ENCODE measurements at regions not wholly inside any gene's neighbourhood (a gene's known extent, or its start where the extent isn't known, plus 50 kb on each side); places are given as distances from the start of the nearest gene placed in this dataset.

GRCh38 chr19:31742249-31742648 is 393.0 kb upstream of the TSHZ3 start:
- DNase-seq (ENCODE audit: low spot score) (no peak), FAIRE-seq (no peak), ATAC-seq (no peak)
- Histone ChIP-seq H3K27me3 (ENCODE audit: control insufficient read depth in 1 of 2, insufficient read depth in 2 of 2, low read length in 2 of 2) (no peaks in the 10 kb centered on the region), H3K9ac (ENCODE audit: insufficient read depth, low read depth, low read length) (no peak overlapping the region), H3K79me2 (ENCODE audit: insufficient read depth, low read length) (no peaks in the 10 kb centered on the region), H4K20me1 (ENCODE audit: insufficient read depth, low read length) (no peaks in the 10 kb centered on the region), H2AFZ (ENCODE audit: low read length) (no peak overlapping the region), H3K9me3 (ENCODE audit: low read length) (peaks cover 86% of the 10 kb centered on the region), H3K4me2 (ENCODE audit: low read depth, low read length) (no peak overlapping the region), H3K36me3 (replicated peaks in 1 of 2; ENCODE audit: control insufficient read depth in 1 of 2, insufficient read depth in 2 of 2, low read length in 2 of 2) (no peaks in the 10 kb centered on the region), H3K27ac (ENCODE audit: extremely low read length, insufficient read depth, low read length) (no peak overlapping the region), H3K4me1 (ENCODE audit: insufficient read depth, low read length) (no peaks in the 10 kb centered on the region), H3K4me3 (replicated peaks in 1 of 3; ENCODE audit: insufficient read depth in 1 of 3, low read depth in 2 of 3, low read length in 3 of 3) (no peak overlapping the region)
- CTCF ChIA-PET (ENCODE audit: low intra/inter-chr PET ratio, low total read pairs) = no interaction called here
- 50% methylated on average over 5 of the region's 5 CpGs for WGBS (ENCODE audit: low lambda C conversion rate)
- POLR2A ChIA-PET = no interaction called here
- no TSS peak for BruUV-seq (replicated peaks)
- no peak for TF ChIP-seq EHMT2 (IDR thresholded peaks at IDR 0.05; ENCODE audit: borderline replicate concordance, low read depth, low read length)
- TF ChIP-seq BRCA1 (CRISPR knock-in tag; IDR thresholded peaks at IDR 0.05) = no peak
- no peak for TF ChIP-seq ZNF883 (CRISPR knock-in tag; IDR thresholded peaks at IDR 0.05; ENCODE audit: not compliant biosample characterization)
- TF ChIP-seq, protein P1, sequence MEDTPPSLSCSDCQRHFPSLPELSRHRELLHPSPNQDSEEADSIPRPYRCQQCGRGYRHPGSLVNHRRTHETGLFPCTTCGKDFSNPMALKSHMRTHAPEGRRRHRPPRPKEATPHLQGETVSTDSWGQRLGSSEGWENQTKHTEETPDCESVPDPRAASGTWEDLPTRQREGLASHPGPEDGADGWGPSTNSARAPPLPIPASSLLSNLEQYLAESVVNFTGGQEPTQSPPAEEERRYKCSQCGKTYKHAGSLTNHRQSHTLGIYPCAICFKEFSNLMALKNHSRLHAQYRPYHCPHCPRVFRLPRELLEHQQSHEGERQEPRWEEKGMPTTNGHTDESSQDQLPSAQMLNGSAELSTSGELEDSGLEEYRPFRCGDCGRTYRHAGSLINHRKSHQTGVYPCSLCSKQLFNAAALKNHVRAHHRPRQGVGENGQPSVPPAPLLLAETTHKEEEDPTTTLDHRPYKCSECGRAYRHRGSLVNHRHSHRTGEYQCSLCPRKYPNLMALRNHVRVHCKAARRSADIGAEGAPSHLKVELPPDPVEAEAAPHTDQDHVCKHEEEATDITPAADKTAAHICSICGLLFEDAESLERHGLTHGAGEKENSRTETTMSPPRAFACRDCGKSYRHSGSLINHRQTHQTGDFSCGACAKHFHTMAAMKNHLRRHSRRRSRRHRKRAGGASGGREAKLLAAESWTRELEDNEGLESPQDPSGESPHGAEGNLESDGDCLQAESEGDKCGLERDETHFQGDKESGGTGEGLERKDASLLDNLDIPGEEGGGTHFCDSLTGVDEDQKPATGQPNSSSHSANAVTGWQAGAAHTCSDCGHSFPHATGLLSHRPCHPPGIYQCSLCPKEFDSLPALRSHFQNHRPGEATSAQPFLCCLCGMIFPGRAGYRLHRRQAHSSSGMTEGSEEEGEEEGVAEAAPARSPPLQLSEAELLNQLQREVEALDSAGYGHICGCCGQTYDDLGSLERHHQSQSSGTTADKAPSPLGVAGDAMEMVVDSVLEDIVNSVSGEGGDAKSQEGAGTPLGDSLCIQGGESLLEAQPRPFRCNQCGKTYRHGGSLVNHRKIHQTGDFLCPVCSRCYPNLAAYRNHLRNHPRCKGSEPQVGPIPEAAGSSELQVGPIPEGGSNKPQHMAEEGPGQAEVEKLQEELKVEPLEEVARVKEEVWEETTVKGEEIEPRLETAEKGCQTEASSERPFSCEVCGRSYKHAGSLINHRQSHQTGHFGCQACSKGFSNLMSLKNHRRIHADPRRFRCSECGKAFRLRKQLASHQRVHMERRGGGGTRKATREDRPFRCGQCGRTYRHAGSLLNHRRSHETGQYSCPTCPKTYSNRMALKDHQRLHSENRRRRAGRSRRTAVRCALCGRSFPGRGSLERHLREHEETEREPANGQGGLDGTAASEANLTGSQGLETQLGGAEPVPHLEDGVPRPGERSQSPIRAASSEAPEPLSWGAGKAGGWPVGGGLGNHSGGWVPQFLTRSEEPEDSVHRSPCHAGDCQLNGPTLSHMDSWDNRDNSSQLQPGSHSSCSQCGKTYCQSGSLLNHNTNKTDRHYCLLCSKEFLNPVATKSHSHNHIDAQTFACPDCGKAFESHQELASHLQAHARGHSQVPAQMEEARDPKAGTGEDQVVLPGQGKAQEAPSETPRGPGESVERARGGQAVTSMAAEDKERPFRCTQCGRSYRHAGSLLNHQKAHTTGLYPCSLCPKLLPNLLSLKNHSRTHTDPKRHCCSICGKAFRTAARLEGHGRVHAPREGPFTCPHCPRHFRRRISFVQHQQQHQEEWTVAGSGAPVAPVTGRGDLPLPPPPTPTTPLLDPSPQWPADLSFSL (CRISPR knock-in tag; IDR thresholded peaks at IDR 0.05) = no peak
- TF ChIP-seq SOX6 (IDR thresholded peaks at IDR 0.05) = no peak
- no peak for TF ChIP-seq SOX6 (CRISPR knock-in tag; IDR thresholded peaks at IDR 0.05)
- no peak for TF ChIP-seq ZNF530 (CRISPR knock-in tag; IDR thresholded peaks at IDR 0.05; ENCODE audit: low read depth)
- TF ChIP-seq PAX8 (CRISPR knock-in tag; IDR thresholded peaks at IDR 0.05; ENCODE audit: borderline replicate concordance) = no peak
- no peak for TF ChIP-seq POLR2AphosphoS5 (IDR thresholded peaks at IDR 0.05; ENCODE audit: low read depth, low read length)
- no peak for TF ChIP-seq ATF3 (CRISPR knock-in tag; IDR thresholded peaks at IDR 0.05)
- TF ChIP-seq MTA1 (CRISPR knock-in tag; IDR thresholded peaks at IDR 0.05; ENCODE audit: borderline replicate concordance) = no peak
- TF ChIP-seq ZNF274 (CRISPR knock-in tag; IDR thresholded peaks at IDR 0.05) = no peak
- TF ChIP-seq SIX1 (CRISPR knock-in tag; IDR thresholded peaks at IDR 0.05; ENCODE audit: borderline replicate concordance) = no peak
- no peak for TF ChIP-seq NPAS2 (CRISPR knock-in tag; IDR thresholded peaks at IDR 0.05; ENCODE audit: borderline replicate concordance)
- no peak for TF ChIP-seq NBN (conservative IDR thresholded peaks at IDR 0.05)
- TF ChIP-seq SAFB2 (CRISPR knock-in tag; IDR thresholded peaks at IDR 0.05; ENCODE audit: borderline replicate concordance, low read depth) = no peak
- TF ChIP-seq ASH2L (IDR thresholded peaks at IDR 0.05; ENCODE audit: insufficient read length, low read depth, low read length) = no peak
- TF ChIP-seq, protein P2, sequence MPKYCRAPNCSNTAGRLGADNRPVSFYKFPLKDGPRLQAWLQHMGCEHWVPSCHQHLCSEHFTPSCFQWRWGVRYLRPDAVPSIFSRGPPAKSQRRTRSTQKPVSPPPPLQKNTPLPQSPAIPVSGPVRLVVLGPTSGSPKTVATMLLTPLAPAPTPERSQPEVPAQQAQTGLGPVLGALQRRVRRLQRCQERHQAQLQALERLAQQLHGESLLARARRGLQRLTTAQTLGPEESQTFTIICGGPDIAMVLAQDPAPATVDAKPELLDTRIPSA (CRISPR knock-in tag; IDR thresholded peaks at IDR 0.05; ENCODE audit: borderline replicate concordance) = no peak
- in situ Hi-C loops (cut with HindIII; ENCODE audit: extremely low pct_ligation_motif_present, low pct_unique_long_range_greater_than_20kb) = no loop called here
- intact Hi-C loops (cut with micrococcal nuclease; ENCODE audit: unreplicated experiment) = no loop called here

Data from HepG2 (cell line).